ENCODE measurements at regions not wholly inside any gene's neighbourhood (a gene's known extent, or its start where the extent isn't known, plus 50 kb on each side); places are given as distances from the start of the nearest gene placed in this dataset.

DNA sequence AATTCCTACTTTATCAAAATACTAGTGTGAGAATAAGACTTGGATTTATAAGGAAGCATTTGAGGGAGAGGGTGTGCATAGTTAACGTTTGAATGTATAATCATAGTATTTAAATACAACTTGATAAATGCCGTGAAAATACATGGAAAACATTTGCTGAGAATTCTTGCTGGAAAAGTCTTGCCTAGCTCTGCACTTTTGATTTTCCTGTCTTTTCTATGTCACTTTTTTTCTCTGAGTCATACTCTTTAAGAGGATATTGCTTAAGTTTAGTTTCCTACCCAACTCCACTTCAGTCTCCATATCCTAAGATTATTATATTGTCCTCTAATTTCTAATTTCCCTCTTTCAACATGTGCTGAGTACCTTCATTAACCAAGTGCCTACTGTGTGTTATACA lies 616.6 kb upstream of the SEMA6A start:
- Mint-ChIP-seq H3K9me3 (no peaks in the 10 kb centered on the region), H3K27me3 (ENCODE audit: insufficient read depth, low read depth) (peaks cover 2% of the 10 kb centered on the region), H3K4me1 (peaks cover 2% of the 10 kb centered on the region), H3K36me3 (no peaks in the 10 kb centered on the region), H3K27ac (no peak overlapping the region), H3K4me3 (no peak overlapping the region)
- Histone ChIP-seq H3K4me3 (no peak overlapping the region), H3K9me3 (ENCODE audit: low read depth) (no peaks in the 10 kb centered on the region), H3K4me1 (no peaks in the 10 kb centered on the region), H3K36me3 (no peaks in the 10 kb centered on the region), H3K4me2 (no peak overlapping the region), H3K27ac (no peak overlapping the region), H3K27me3 (no peaks in the 10 kb centered on the region), H3K9ac (no peak overlapping the region), H3F3A (ENCODE audit: low read depth) (no peaks in the 10 kb centered on the region), H3K79me2 (ENCODE audit: low read depth) (no peaks in the 10 kb centered on the region), H2AFZ (replicated peaks) (no peak overlapping the region), H4K20me1 (ENCODE audit: low read depth) (no peaks in the 10 kb centered on the region)
- TF ChIP-seq EZH2phosphoT487 (IDR thresholded peaks at IDR 0.05) (no peak), EZH2 (IDR thresholded peaks at IDR 0.05) (no peak)
- TF ChIP-seq, protein P1, sequence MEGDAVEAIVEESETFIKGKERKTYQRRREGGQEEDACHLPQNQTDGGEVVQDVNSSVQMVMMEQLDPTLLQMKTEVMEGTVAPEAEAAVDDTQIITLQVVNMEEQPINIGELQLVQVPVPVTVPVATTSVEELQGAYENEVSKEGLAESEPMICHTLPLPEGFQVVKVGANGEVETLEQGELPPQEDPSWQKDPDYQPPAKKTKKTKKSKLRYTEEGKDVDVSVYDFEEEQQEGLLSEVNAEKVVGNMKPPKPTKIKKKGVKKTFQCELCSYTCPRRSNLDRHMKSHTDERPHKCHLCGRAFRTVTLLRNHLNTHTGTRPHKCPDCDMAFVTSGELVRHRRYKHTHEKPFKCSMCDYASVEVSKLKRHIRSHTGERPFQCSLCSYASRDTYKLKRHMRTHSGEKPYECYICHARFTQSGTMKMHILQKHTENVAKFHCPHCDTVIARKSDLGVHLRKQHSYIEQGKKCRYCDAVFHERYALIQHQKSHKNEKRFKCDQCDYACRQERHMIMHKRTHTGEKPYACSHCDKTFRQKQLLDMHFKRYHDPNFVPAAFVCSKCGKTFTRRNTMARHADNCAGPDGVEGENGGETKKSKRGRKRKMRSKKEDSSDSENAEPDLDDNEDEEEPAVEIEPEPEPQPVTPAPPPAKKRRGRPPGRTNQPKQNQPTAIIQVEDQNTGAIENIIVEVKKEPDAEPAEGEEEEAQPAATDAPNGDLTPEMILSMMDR (IDR thresholded peaks at IDR 0.05) = no peak
- DNase-seq (ENCODE audit: low spot score) = no peak

DNA sequence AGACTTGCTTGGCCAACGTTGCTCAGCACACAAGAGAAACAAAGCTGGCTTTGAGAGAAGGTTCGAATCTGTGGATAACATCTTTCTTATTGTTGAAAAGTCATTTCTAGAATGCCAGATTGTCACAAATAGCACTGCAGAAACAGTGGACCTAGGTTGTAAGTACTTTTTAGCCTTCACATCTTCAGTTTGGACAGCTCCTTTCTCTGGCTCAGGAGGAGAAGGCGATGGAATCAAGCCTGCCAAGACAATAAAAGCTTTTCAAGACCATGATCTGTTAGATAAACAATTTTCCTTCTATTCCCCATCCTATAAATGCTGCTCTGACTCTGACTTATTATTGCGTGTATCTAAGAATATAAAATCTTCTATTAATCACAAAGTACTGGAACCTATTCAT lies 615.2 kb upstream of the SEMA6A start:
- Histone ChIP-seq H2AFZ (replicated peaks) (no peak overlapping the region), H4K20me1 (ENCODE audit: low read depth) (no peaks in the 10 kb centered on the region), H3K27ac (no peak overlapping the region), H3K4me3 (no peak overlapping the region), H3K27me3 (no peaks in the 10 kb centered on the region), H3F3A (ENCODE audit: low read depth) (no peaks in the 10 kb centered on the region), H3K9ac (no peak overlapping the region), H3K79me2 (ENCODE audit: low read depth) (no peaks in the 10 kb centered on the region), H3K9me3 (ENCODE audit: low read depth) (no peaks in the 10 kb centered on the region), H3K36me3 (no peaks in the 10 kb centered on the region), H3K4me2 (no peak overlapping the region), H3K4me1 (no peaks in the 10 kb centered on the region)
- peaks cover 2% of the 10 kb centered on the region for H3K27me3 Mint-ChIP-seq (ENCODE audit: insufficient read depth, low read depth)
- no peak for DNase-seq (ENCODE audit: low spot score)
- no peak for TF ChIP-seq EZH2 (IDR thresholded peaks at IDR 0.05)
- TF ChIP-seq, protein P1 (IDR thresholded peaks at IDR 0.05) = no peak
- no peak for TF ChIP-seq EZH2phosphoT487 (IDR thresholded peaks at IDR 0.05)
- H3K9me3 Mint-ChIP-seq = no peaks in the 10 kb centered on the region
- peaks cover 2% of the 10 kb centered on the region for H3K4me1 Mint-ChIP-seq
- no peak overlapping the region for H3K4me3 Mint-ChIP-seq
- no peak overlapping the region for H3K27ac Mint-ChIP-seq
- H3K36me3 Mint-ChIP-seq = no peaks in the 10 kb centered on the region

DNA sequence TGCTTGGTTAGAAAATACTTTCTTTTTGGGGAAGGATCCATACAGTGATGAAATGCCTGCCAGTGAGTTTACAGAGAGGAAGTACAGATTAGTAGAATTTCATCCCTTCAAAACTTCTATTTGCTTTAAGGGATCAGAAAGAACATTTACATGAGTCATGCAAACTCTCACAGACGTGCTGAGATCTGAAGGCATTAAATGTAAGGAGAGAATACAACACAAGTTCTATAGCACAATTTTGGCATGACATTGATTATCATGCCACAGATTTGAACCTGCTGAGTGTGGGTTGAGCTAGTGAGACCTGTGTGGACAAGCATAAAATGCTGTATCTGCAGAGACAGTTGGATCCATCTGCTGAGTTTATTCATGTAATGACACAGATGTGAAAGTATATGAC lies 613.6 kb upstream of the SEMA6A start:
- no peak overlapping the region for H3K4me2 ChIP-seq
- no peaks in the 10 kb centered on the region for H3K4me1 ChIP-seq
- H3K27me3 Mint-ChIP-seq (ENCODE audit: insufficient read depth, low read depth) = peaks cover 2% of the 10 kb centered on the region
- no peaks in the 10 kb centered on the region for H3K9me3 ChIP-seq (ENCODE audit: low read depth)
- DNase-seq (ENCODE audit: low spot score) = no peak
- no peak overlapping the region for H2AFZ ChIP-seq (replicated peaks)
- H3K27me3 ChIP-seq = no peaks in the 10 kb centered on the region
- H3K36me3 ChIP-seq = no peaks in the 10 kb centered on the region
- no peak overlapping the region for H3K4me3 Mint-ChIP-seq
- H3K36me3 Mint-ChIP-seq = no peaks in the 10 kb centered on the region
- no peaks in the 10 kb centered on the region for H3F3A ChIP-seq (ENCODE audit: low read depth)
- peaks cover 2% of the 10 kb centered on the region for H3K4me1 Mint-ChIP-seq
- no peak overlapping the region for H3K4me3 ChIP-seq
- no peak overlapping the region for H3K27ac Mint-ChIP-seq
- no peak overlapping the region for H3K9ac ChIP-seq
- H3K79me2 ChIP-seq (ENCODE audit: low read depth) = no peaks in the 10 kb centered on the region
- TF ChIP-seq, protein P1 (IDR thresholded peaks at IDR 0.05) = no peak
- TF ChIP-seq EZH2phosphoT487 (IDR thresholded peaks at IDR 0.05) (no peak), EZH2 (IDR thresholded peaks at IDR 0.05) (no peak)
- no peak overlapping the region for H3K27ac ChIP-seq
- no peaks in the 10 kb centered on the region for H3K9me3 Mint-ChIP-seq
- H4K20me1 ChIP-seq (ENCODE audit: low read depth) = no peaks in the 10 kb centered on the region

All from neural progenitor cell (in vitro differentiated cells).